IMR-90 (cell line): ENCODE measurements at regions not wholly inside any gene's neighbourhood (a gene's known extent, or its start where the extent isn't known, plus 50 kb on each side); places are given as distances from the start of the nearest gene placed in this dataset.

ENCODE experiments used
- BHLHE40 ChIP-seq: fragments of 150-350 bp; IDR thresholded peaks from 2 replicates; pipeline ENCODE4 v1.6.1; 2016; ENCODE audit warnings: mild to moderate bottlenecking, low read depth, low read length
- CTCF ChIP-seq: conservative IDR thresholded peaks from 2 replicates; pipeline ENCODE4 v1.5.1; 2012; ENCODE audit warnings: mild to moderate bottlenecking, low read depth, low read length, improper control_type of control experiment
- MXI1 ChIP-seq: IDR thresholded peaks from 2 replicates; pipeline ENCODE4 v1.6.1; 2012; ENCODE audit warnings: low read depth, mild to moderate bottlenecking, low read length, moderate library complexity, borderline replicate concordance
- POLR2A ChIP-seq: IDR thresholded peaks from 2 replicates; pipeline ENCODE4 v1.6.1; 2012; ENCODE audit warnings: mild to moderate bottlenecking, low read depth, low read length
- RAD21 ChIP-seq: IDR thresholded peaks from 2 replicates; pipeline ENCODE4 v1.6.1; 2012; ENCODE audit warnings: low read length, improper control_type of control experiment
- RCOR1 ChIP-seq: IDR thresholded peaks from 2 replicates; pipeline ENCODE4 v1.6.1; 2012; ENCODE audit warnings: mild to moderate bottlenecking, low read length, improper control_type of control experiment; ENCODE audit not compliant: insufficient replicate concordance
- USF2 ChIP-seq: fragments of 150-350 bp; IDR thresholded peaks from 2 replicates; pipeline ENCODE4 v1.6.1; 2017; ENCODE audit warnings: mild to moderate bottlenecking, antibody characterized with exemption, low read length, low read depth

- no peak for TF ChIP-seq CTCF
- no peak for TF ChIP-seq MXI1
- TF ChIP-seq BHLHE40, result no peak
- no peak for TF ChIP-seq RCOR1
- no peak for TF ChIP-seq POLR2A
- TF ChIP-seq RAD21, result no peak
- no peak for TF ChIP-seq USF2
Observed at GRCh38 chr1:103448560-103448959, 76.9 kb upstream of the RNPC3 start.
